ENCODE measurements at regions not wholly inside any gene's neighbourhood (a gene's known extent, or its start where the extent isn't known, plus 50 kb on each side); places are given as distances from the start of the nearest gene placed in this dataset.

GRCh38 chr11:24437123-24437522 is 59.7 kb upstream of the LUZP2 start:
- peak in 1 of 2 experiments; percentile 17 for DNase-seq (ENCODE audit: low read depth in 1 of 2, low spot score in 1 of 2)
- in situ Hi-C loops (cut with HindIII; ENCODE audit: low pct_unique_long_range_greater_than_20kb, low sequenced_read_pairs), result no loop called here
- TF ChIP-seq JUND (IDR thresholded peaks at IDR 0.05; ENCODE audit: low read depth), result no peak
